Astrocyte (in vitro differentiated cells and primary cell): ENCODE measurements at regions not wholly inside any gene's neighbourhood (a gene's known extent, or its start where the extent isn't known, plus 50 kb on each side); places are given as distances from the start of the nearest gene placed in this dataset.

ENCODE experiments used
- DNase-seq: peaks from one replicate; pipeline ENCODE4 v3.0.0-alpha.2; 2010; ENCODE audit warnings: low read depth
- FAIRE-seq: peaks from 2 replicates; lab custom pipeline; 2011; peaks lifted over from hg19 to GRCh38; lab: Jason Lieb, UNC
- H2AFZ ChIP-seq: 2 replicates; pipeline ENCODE4 v1.6.0; 2012; ENCODE audit warnings: low read depth, low read length, inconsistent platforms
- H3K27ac ChIP-seq: 2 replicates; pipeline ENCODE4 v1.5.1; 2011; ENCODE audit warnings: low read depth, low read length, inconsistent platforms
- H3K27me3 ChIP-seq: 2 replicates; pipeline ENCODE4 v1.6.0; 2011; ENCODE audit warnings: low read length, inconsistent platforms; ENCODE audit not compliant: insufficient read depth
- H3K36me3 ChIP-seq: 2 replicates; pipeline ENCODE4 v1.5.1; 2011; ENCODE audit warnings: low read length, inconsistent platforms; ENCODE audit not compliant: insufficient read depth
- H3K4me1 ChIP-seq: 2 replicates; pipeline ENCODE4 v1.5.1; 2011; ENCODE audit warnings: low read length, inconsistent platforms; ENCODE audit not compliant: insufficient read depth
- H3K4me2 ChIP-seq: 2 replicates; pipeline ENCODE4 v1.6.0; 2012; ENCODE audit warnings: low read length, inconsistent platforms
- H3K4me3 ChIP-seq: 2 replicates; pipeline ENCODE4 v1.5.1; 2011; ENCODE audit warnings: low read depth, mild to moderate bottlenecking, low read length, inconsistent platforms; ENCODE audit not compliant: insufficient read depth
- H3K79me2 ChIP-seq: 2 replicates; pipeline ENCODE4 v1.6.0; 2012; ENCODE audit warnings: mild to moderate bottlenecking, low read length, inconsistent platforms; ENCODE audit not compliant: insufficient read depth
- H3K9ac ChIP-seq: 2 replicates; pipeline ENCODE4 v1.6.0; 2012; ENCODE audit warnings: mild to moderate bottlenecking, low read length, inconsistent platforms
- H3K9me3 ChIP-seq: 2 replicates; pipeline ENCODE4 v1.5.1; 2012; ENCODE audit warnings: low read depth, mild to moderate bottlenecking, low read length, inconsistent platforms; ENCODE audit not compliant: insufficient read depth
- H4K20me1 ChIP-seq: 2 replicates; pipeline ENCODE4 v1.6.0; 2012; ENCODE audit warnings: low read length, inconsistent platforms; ENCODE audit not compliant: insufficient read depth
- H3K27ac Mint-ChIP-seq: one replicate; pipeline ENCODE4 v1.8.0; 2021; ENCODE audit warnings: mild to moderate bottlenecking, mixed read lengths; ENCODE audit not compliant: unreplicated experiment
- H3K27me3 Mint-ChIP-seq: one replicate; pipeline ENCODE4 v1.8.0; 2021; ENCODE audit warnings: low read depth, mixed read lengths; ENCODE audit not compliant: unreplicated experiment
- H3K36me3 Mint-ChIP-seq: one replicate; pipeline ENCODE4 v1.8.0; 2021; ENCODE audit warnings: low read depth, mixed read lengths; ENCODE audit not compliant: unreplicated experiment
- H3K4me1 Mint-ChIP-seq: one replicate; pipeline ENCODE4 v1.8.0; 2021; ENCODE audit warnings: low read depth, mixed read lengths; ENCODE audit not compliant: unreplicated experiment
- H3K4me3 Mint-ChIP-seq: one replicate; pipeline ENCODE4 v1.8.0; 2021; ENCODE audit warnings: mild to moderate bottlenecking, moderate library complexity, mixed read lengths; ENCODE audit not compliant: unreplicated experiment
- H3K9me3 Mint-ChIP-seq: one replicate; pipeline ENCODE4 v1.8.0; 2021; ENCODE audit warnings: mild to moderate bottlenecking, mixed read lengths; ENCODE audit not compliant: unreplicated experiment
- CTCF ChIP-seq: IDR thresholded peaks from 2 replicates; pipeline ENCODE4 v1.5.1; 2011; ENCODE audit warnings: low read depth, mild to moderate bottlenecking, inconsistent platforms, low read length, moderate library complexity; ENCODE audit not compliant: insufficient read depth
- EZH2 ChIP-seq: IDR thresholded peaks from 2 replicates; pipeline ENCODE4 v1.6.1; 2012; ENCODE audit warnings: mild to moderate bottlenecking, low read length, inconsistent platforms; ENCODE audit not compliant: insufficient read depth

GRCh38 chr3:15924914-15925313 is 127.1 kb upstream of the ANKRD28 start:
- Histone ChIP-seq H3K4me2 (no peak overlapping the region), H3K27ac (no peak overlapping the region), H4K20me1 (no peaks in the 10 kb centered on the region), H3K36me3 (no peaks in the 10 kb centered on the region), H3K9me3 (no peaks in the 10 kb centered on the region), H3K4me1 (no peaks in the 10 kb centered on the region), H2AFZ (no peak overlapping the region), H3K4me3 (no peak overlapping the region), H3K79me2 (no peaks in the 10 kb centered on the region), H3K9ac (no peak overlapping the region), H3K27me3 (no peaks in the 10 kb centered on the region)
- FAIRE-seq (no peak), DNase-seq (no peak)
- no peaks in the 10 kb centered on the region for H3K4me1 Mint-ChIP-seq
- peaks cover 2% of the 10 kb centered on the region for H3K27me3 Mint-ChIP-seq
- no peak overlapping the region for H3K4me3 Mint-ChIP-seq
- no peak for TF ChIP-seq CTCF
- no peak for TF ChIP-seq EZH2
- H3K27ac Mint-ChIP-seq: no peak overlapping the region
- no peaks in the 10 kb centered on the region for H3K36me3 Mint-ChIP-seq
- H3K9me3 Mint-ChIP-seq: no peaks in the 10 kb centered on the region

GRCh38 chr3:15926871-15927270 is 129.1 kb upstream of the ANKRD28 start:
- Histone ChIP-seq H3K4me2 (no peak overlapping the region), H3K79me2 (no peaks in the 10 kb centered on the region), H3K27me3 (no peaks in the 10 kb centered on the region), H3K4me1 (no peaks in the 10 kb centered on the region), H3K27ac (no peak overlapping the region), H3K9me3 (no peaks in the 10 kb centered on the region), H3K4me3 (no peak overlapping the region), H4K20me1 (no peaks in the 10 kb centered on the region), H3K36me3 (no peaks in the 10 kb centered on the region), H2AFZ (no peak overlapping the region), H3K9ac (no peak overlapping the region)
- no peak for DNase-seq
- Mint-ChIP-seq H3K27me3 (no peaks in the 10 kb centered on the region), H3K4me3 (no peak overlapping the region), H3K9me3 (no peaks in the 10 kb centered on the region), H3K4me1 (no peaks in the 10 kb centered on the region), H3K27ac (no peak overlapping the region), H3K36me3 (no peaks in the 10 kb centered on the region)
- FAIRE-seq: no peak
- TF ChIP-seq EZH2: no peak

GRCh38 chr3:15927969-15928368 is 130.2 kb upstream of the ANKRD28 start:
- Histone ChIP-seq H3K4me1 (no peaks in the 10 kb centered on the region), H3K9me3 (no peaks in the 10 kb centered on the region), H2AFZ (no peak overlapping the region), H3K79me2 (no peaks in the 10 kb centered on the region), H3K4me2 (no peak overlapping the region), H3K27ac (no peak overlapping the region), H4K20me1 (no peaks in the 10 kb centered on the region), H3K27me3 (no peaks in the 10 kb centered on the region), H3K9ac (no peak overlapping the region), H3K36me3 (no peaks in the 10 kb centered on the region), H3K4me3 (no peak overlapping the region)
- DNase-seq (no peak), FAIRE-seq (no peak)
- TF ChIP-seq EZH2 (no peak), CTCF (no peak)
- H3K36me3 Mint-ChIP-seq: no peaks in the 10 kb centered on the region
- H3K27ac Mint-ChIP-seq: no peak overlapping the region
- H3K4me3 Mint-ChIP-seq: no peak overlapping the region
- no peaks in the 10 kb centered on the region for H3K27me3 Mint-ChIP-seq
- H3K4me1 Mint-ChIP-seq: no peaks in the 10 kb centered on the region
- H3K9me3 Mint-ChIP-seq: no peaks in the 10 kb centered on the region
